ENCODE measurements at regions not wholly inside any gene's neighbourhood (a gene's known extent, or its start where the extent isn't known, plus 50 kb on each side); places are given as distances from the start of the nearest gene placed in this dataset.
"Not testable (repeated sequence)": the region's sequence is repeated elsewhere in the genome, so short reads cannot be mapped to it uniquely, and the experiment has no call there.

GRCh38 chr2:234564699-234565098, 67.8 kb upstream of the ARL4C start:
- DNase-seq = no peak
- ATAC-seq = no peak

GRCh38 chr2:234559609-234560008, 62.7 kb upstream of the ARL4C start:
- ATAC-seq (no peak), DNase-seq (no peak)

- DNase-seq (no peak), ATAC-seq (no peak)
These were observed 61.8 kb upstream of the ARL4C start for GRCh38 chr2:234558642-234559041.

DNA sequence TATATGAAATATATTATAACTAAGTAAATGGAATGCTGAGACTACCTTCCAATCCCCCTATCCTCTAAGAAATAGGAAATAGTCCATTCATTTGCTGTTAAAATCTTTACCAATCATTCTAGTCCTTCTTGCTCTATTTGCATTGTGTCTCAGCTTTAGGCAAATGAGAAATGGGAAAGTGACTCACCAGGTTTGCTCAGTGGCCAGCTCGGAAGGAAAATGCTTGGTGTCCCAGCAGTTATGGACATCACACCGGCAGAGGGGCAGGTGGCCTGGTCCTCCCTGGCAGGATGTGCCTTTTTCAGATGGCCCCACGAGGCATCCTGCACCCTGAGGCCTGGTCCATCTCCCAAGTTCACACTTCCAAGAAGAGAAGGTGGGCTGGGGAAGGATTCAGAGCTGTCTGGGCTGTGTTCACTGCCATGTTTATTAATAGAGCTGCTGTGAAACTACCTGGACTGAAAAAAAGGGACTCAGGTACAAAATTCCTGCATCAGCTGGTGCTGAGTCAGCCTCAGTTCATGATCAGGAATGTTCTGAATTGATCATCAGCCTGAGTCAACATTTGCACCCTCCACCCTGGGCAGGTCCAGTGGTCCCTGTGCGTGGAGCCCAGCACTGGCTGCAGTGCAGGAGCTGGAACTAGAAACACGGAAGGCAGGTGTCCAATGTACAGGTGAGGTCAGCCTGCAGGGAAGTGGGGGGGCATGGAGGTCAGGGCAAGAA, 60.1 kb upstream of the ARL4C start:
- DNase-seq (no peak), ATAC-seq (no peak)

GRCh38 chr2:234555616-234556249, 58.9 kb upstream of the ARL4C start:
- ATAC-seq = no peak

GRCh38 chr2:234555161-234555560, 58.3 kb upstream of the ARL4C start:
- ATAC-seq (no peak), DNase-seq (no peak)

More at GRCh38 chr2:234555616-234556249, 58.9 kb upstream of the ARL4C start:
- DNase-seq = no peak

- not testable (repeated sequence) for DNase-seq, ATAC-seq
These were observed 56.3 kb upstream of the ARL4C start for GRCh38 chr2:234553223-234553622.

- ATAC-seq = peak; percentile 84
- peak; percentile 59 for DNase-seq
These were observed 53.7 kb upstream of the ARL4C start for GRCh38 chr2:234550511-234551107.

- DNase-seq (no peak), ATAC-seq (no peak)
These were observed 53.2 kb upstream of the ARL4C start for GRCh38 chr2:234550056-234550455.

- ATAC-seq (no peak), DNase-seq (no peak)
These were observed 52.0 kb upstream of the ARL4C start for GRCh38 chr2:234548695-234549420.

DNA sequence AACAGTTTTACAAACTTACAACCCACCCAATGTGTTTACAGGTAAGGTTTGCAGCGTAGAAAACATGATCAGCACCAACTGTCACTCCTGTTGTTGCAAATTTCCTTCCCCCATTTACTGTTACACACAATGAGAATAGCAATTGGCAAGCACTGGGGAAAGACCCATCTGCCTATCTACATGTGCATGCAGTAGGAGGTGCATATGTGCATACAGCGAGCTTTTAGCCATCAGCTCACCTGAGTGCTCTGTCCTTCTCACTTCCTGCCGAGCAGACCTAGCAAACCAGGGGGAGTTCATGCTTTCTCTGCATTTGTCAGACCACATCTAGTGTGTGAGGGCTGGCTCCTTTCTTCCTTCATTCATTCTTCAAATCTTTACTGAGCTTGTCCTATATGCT, 49.9 kb upstream of the ARL4C start:
- DNase-seq (no peak), ATAC-seq (no peak)

Measured in stimulated activated naive CD8-positive, alpha-beta T cell treated with anti-CD3 and anti-CD28 coated beads, Interleukin-15, Interleukin-2, amounts not matched to agents 100 U/mL and 50 U/mL, for 24 hours (primary cell).